H9 (cell line): ENCODE measurements at regions not wholly inside any gene's neighbourhood (a gene's known extent, or its start where the extent isn't known, plus 50 kb on each side); places are given as distances from the start of the nearest gene placed in this dataset.

Source experiments
- DNase-seq: peaks from one replicate; pipeline ENCODE4 v3.0.0-alpha.2; 2017
- H2AFZ ChIP-seq: one replicate; pipeline ENCODE4 v1.6.1; 2013; ENCODE audit warnings: mild to moderate bottlenecking, low read length, control low read depth, moderate library complexity
- H2AK5ac ChIP-seq: 2 replicates; pipeline ENCODE4 v1.6.1; 2013; ENCODE audit warnings: low read length, control low read depth, mixed read lengths; ENCODE audit not compliant: insufficient read length
- H2BK120ac ChIP-seq: one replicate; pipeline ENCODE4 v1.6.1; 2013; ENCODE audit warnings: low read depth, mild to moderate bottlenecking, low read length, control low read depth, inconsistent platforms; ENCODE audit not compliant: poor library complexity, severe bottlenecking
- H2BK12ac ChIP-seq: 2 replicates; pipeline ENCODE4 v1.6.1; 2013; ENCODE audit warnings: low read length, control low read depth, mixed read lengths, low read depth; ENCODE audit not compliant: insufficient read length
- H2BK15ac ChIP-seq: 2 replicates; pipeline ENCODE4 v1.6.1; 2013; ENCODE audit warnings: low read depth, low read length, control low read depth
- H2BK20ac ChIP-seq: one replicate; pipeline ENCODE4 v1.6.1; 2013; ENCODE audit warnings: low read depth, mild to moderate bottlenecking, low read length, control low read depth, inconsistent platforms; ENCODE audit not compliant: poor library complexity, severe bottlenecking
- H2BK5ac ChIP-seq: 2 replicates; pipeline ENCODE4 v1.6.1; 2013; ENCODE audit warnings: low read length, control low read depth, mixed read lengths; ENCODE audit not compliant: insufficient read length
- H3K14ac ChIP-seq: 2 replicates; pipeline ENCODE4 v1.6.1; 2013; ENCODE audit warnings: low read length, control low read depth; ENCODE audit not compliant: insufficient read depth
- H3K18ac ChIP-seq: 2 replicates; pipeline ENCODE4 v1.6.1; 2013; ENCODE audit warnings: low read depth, mild to moderate bottlenecking, mixed read lengths, low read length, control low read depth; ENCODE audit not compliant: insufficient read length
- H3K23ac ChIP-seq: 2 replicates; pipeline ENCODE4 v1.6.1; 2013; ENCODE audit warnings: low read length, control low read depth, mixed read lengths, low read depth; ENCODE audit not compliant: insufficient read length
- H3K23me2 ChIP-seq: 2 replicates; pipeline ENCODE4 v1.6.1; 2013; ENCODE audit warnings: low read depth, mild to moderate bottlenecking, mixed read lengths, low read length, control low read depth; ENCODE audit not compliant: insufficient read length, poor library complexity, severe bottlenecking
- H3K27ac ChIP-seq: 2 replicates; pipeline ENCODE4 v1.5.1; 2013; ENCODE audit warnings: low read length, control low read depth, mixed read lengths, low read depth; ENCODE audit not compliant: insufficient read length
- H3K27me3 ChIP-seq: 2 replicates; pipeline ENCODE4 v1.6.1; 2013; ENCODE audit warnings: low read length, control low read depth, inconsistent platforms; ENCODE audit not compliant: insufficient read depth
- H3K4ac ChIP-seq: 2 replicates; pipeline ENCODE4 v1.6.1; 2013; ENCODE audit warnings: low read depth, mild to moderate bottlenecking, control low read depth, inconsistent platforms, low read length, moderate library complexity
- H3K4me1 ChIP-seq: 2 replicates; pipeline ENCODE4 v1.6.1; 2013; ENCODE audit warnings: low read length, control low read depth, inconsistent platforms; ENCODE audit not compliant: insufficient read depth
- H3K4me2 ChIP-seq: 2 replicates; pipeline ENCODE4 v1.6.1; 2013; ENCODE audit warnings: low read length, control low read depth, mixed read lengths; ENCODE audit not compliant: insufficient read length, insufficient read depth
- H3K56ac ChIP-seq: 2 replicates; pipeline ENCODE4 v1.6.1; 2013; ENCODE audit warnings: low read depth, mild to moderate bottlenecking, mixed read lengths, low read length, control low read depth; ENCODE audit not compliant: insufficient read length
- H3K79me1 ChIP-seq: 2 replicates; pipeline ENCODE4 v1.6.1; 2013; ENCODE audit warnings: low read depth, mild to moderate bottlenecking, moderate library complexity, low read length, control low read depth, inconsistent platforms; ENCODE audit not compliant: insufficient read depth, poor library complexity, severe bottlenecking
- H3K79me2 ChIP-seq: 2 replicates; pipeline ENCODE4 v1.6.1; 2013; ENCODE audit warnings: low read length, control low read depth, inconsistent platforms; ENCODE audit not compliant: insufficient read depth
- H3K9ac ChIP-seq: 2 replicates; pipeline ENCODE4 v1.6.1; 2013; ENCODE audit warnings: low read length, control low read depth, mixed read lengths; ENCODE audit not compliant: insufficient read length; ENCODE audit errors: extremely low read depth
- H3K9me3 ChIP-seq: one replicate; pipeline ENCODE4 v1.6.1; 2013; ENCODE audit warnings: low read depth, low read length, inconsistent platforms; ENCODE audit not compliant: control insufficient read depth
- H3T11ph ChIP-seq: one replicate; pipeline ENCODE4 v1.6.1; 2013; ENCODE audit warnings: mild to moderate bottlenecking, low read length, control low read depth, inconsistent platforms
- H4K20me1 ChIP-seq: one replicate; pipeline ENCODE4 v1.6.1; 2013; ENCODE audit not compliant: control insufficient read depth, insufficient read length, insufficient read depth
- H4K5ac ChIP-seq: 2 replicates; pipeline ENCODE4 v1.6.1; 2013; ENCODE audit warnings: low read depth, mild to moderate bottlenecking, mixed read lengths, low read length, control low read depth; ENCODE audit not compliant: insufficient read length
- H4K8ac ChIP-seq: replicated peaks from 2 replicates; pipeline ENCODE4 v1.6.1; 2013; ENCODE audit warnings: low read length, control low read depth, mixed read lengths, low read depth; ENCODE audit not compliant: insufficient read length
- H4K91ac ChIP-seq: 2 replicates; pipeline ENCODE4 v1.6.1; 2013; ENCODE audit warnings: low read depth, mild to moderate bottlenecking, moderate library complexity, mixed read lengths, low read length, control low read depth; ENCODE audit not compliant: insufficient read length
- H3K27ac Mint-ChIP-seq, 3 experiments: 2 replicates in 2 of 3; 3 replicates in 1 of 3; pipeline ENCODE4 v1.8.0; 2020 to 2021; ENCODE audit warnings: mixed read lengths in 3 of 3, mild to moderate bottlenecking in 1 of 3, moderate library complexity in 1 of 3
- H3K27me3 Mint-ChIP-seq: 2 replicates; pipeline ENCODE4 v1.8.0; 2021; ENCODE audit warnings: low read depth, mild to moderate bottlenecking, moderate library complexity, mixed read lengths
- H3K36me3 Mint-ChIP-seq, 3 experiments: 2 replicates in 2 of 3; 3 replicates in 1 of 3; pipeline ENCODE4 v1.8.0; 2020 to 2021; ENCODE audit warnings: low read depth in 3 of 3, mixed read lengths in 3 of 3; ENCODE audit not compliant: insufficient read depth in 1 of 3
- H3K4me1 Mint-ChIP-seq, 2 experiments: 2 replicates each; pipeline ENCODE4 v1.8.0; 2020; ENCODE audit warnings: mixed read lengths in 2 of 2
- H3K4me3 Mint-ChIP-seq, 2 experiments: 2 replicates in 1 of 2; 3 replicates in 1 of 2; pipeline ENCODE4 v1.8.0; 2020 to 2021; ENCODE audit warnings: mild to moderate bottlenecking in 2 of 2, mixed read lengths in 2 of 2, moderate library complexity in 1 of 2
- H3K9me3 Mint-ChIP-seq, 2 experiments: 2 replicates in 1 of 2; 3 replicates in 1 of 2; pipeline ENCODE4 v1.8.0; 2020; ENCODE audit warnings: mild to moderate bottlenecking in 2 of 2, mixed read lengths in 2 of 2, moderate library complexity in 1 of 2
- WGBS: extraction: QIAGEN DNeasy Blood & Tissue Kit; methylation state at CpG from one replicate; pipeline ENCODE4 v1.1.7; 2013; ENCODE audit warnings: missing lambda C conversion rate, low lambda C conversion rate, mixed read lengths; ENCODE audit not compliant: insufficient read length; ENCODE audit errors: extremely low coverage; 5-methylcytosine and 5-hydroxymethylcytosine counted together
- TF ChIP-seq, protein P1 (sequence below): fragments of 200-600 bp; sonication (generic); conservative IDR thresholded peaks from 3 replicates; pipeline ENCODE4 v1.8.0; 2021; ENCODE audit warnings: antibody characterized with exemption, mild to moderate bottlenecking

DNA sequence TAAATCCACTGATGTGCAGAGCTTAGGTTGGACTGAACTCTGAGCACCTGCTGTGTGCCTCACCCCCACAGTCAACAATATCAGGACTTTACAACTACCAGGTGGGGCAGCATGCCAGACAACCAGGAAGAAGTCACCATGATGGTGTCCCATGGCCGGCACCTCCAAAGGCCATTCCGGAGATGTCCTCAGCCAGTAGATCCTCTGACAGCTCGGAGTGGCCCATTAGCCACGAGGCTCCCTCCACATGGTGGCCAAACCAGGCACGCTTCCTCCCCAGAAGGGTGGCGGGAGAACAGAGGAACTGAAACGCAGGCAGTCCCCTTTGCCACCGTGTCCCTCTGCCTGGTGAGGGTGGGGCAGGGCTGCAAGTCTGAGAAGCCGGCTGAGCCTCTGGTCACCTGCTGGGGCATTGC is 390.0 kb downstream of the TNS3 start:
- no peak overlapping the region for H3T11ph ChIP-seq
- no peaks in the 10 kb centered on the region for H3K4me1 ChIP-seq
- H2AFZ ChIP-seq = no peak overlapping the region
- no peak overlapping the region for H4K8ac ChIP-seq
- no peaks in the 10 kb centered on the region for H3K36me3 Mint-ChIP-seq
- no peak overlapping the region for H4K5ac ChIP-seq
- H3K9ac ChIP-seq = no peak overlapping the region
- DNase-seq = no peak
- no peaks in the 10 kb centered on the region for H3K9me3 Mint-ChIP-seq
- H2AK5ac ChIP-seq = no peak overlapping the region
- H3K4ac ChIP-seq = no peak overlapping the region
- H3K23me2 ChIP-seq = no peaks in the 10 kb centered on the region
- no peak overlapping the region for H3K18ac ChIP-seq
- no peak overlapping the region for H2BK5ac ChIP-seq
- no peaks in the 10 kb centered on the region for H3K9me3 ChIP-seq
- H3K27ac Mint-ChIP-seq = peak overlapping the region in 1 of 3 experiments; percentile 49; a peak in 1 of 7 replicates
- H2BK12ac ChIP-seq = no peak overlapping the region
- no peak overlapping the region for H2BK20ac ChIP-seq
- H3K79me2 ChIP-seq = no peaks in the 10 kb centered on the region
- no peaks in the 10 kb centered on the region for H3K79me1 ChIP-seq
- no peak overlapping the region for H4K91ac ChIP-seq
- peaks cover 8 to 10% of the 10 kb centered on the region in 2 experiments for H3K4me1 Mint-ChIP-seq
- no peak overlapping the region for H3K23ac ChIP-seq
- TF ChIP-seq, protein P1, sequence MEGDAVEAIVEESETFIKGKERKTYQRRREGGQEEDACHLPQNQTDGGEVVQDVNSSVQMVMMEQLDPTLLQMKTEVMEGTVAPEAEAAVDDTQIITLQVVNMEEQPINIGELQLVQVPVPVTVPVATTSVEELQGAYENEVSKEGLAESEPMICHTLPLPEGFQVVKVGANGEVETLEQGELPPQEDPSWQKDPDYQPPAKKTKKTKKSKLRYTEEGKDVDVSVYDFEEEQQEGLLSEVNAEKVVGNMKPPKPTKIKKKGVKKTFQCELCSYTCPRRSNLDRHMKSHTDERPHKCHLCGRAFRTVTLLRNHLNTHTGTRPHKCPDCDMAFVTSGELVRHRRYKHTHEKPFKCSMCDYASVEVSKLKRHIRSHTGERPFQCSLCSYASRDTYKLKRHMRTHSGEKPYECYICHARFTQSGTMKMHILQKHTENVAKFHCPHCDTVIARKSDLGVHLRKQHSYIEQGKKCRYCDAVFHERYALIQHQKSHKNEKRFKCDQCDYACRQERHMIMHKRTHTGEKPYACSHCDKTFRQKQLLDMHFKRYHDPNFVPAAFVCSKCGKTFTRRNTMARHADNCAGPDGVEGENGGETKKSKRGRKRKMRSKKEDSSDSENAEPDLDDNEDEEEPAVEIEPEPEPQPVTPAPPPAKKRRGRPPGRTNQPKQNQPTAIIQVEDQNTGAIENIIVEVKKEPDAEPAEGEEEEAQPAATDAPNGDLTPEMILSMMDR = no peak
- no peak overlapping the region for H3K56ac ChIP-seq
- no peak overlapping the region for H3K27ac ChIP-seq
- peaks cover 11% of the 10 kb centered on the region for H3K27me3 Mint-ChIP-seq
- no peak overlapping the region for H3K4me2 ChIP-seq
- no peaks in the 10 kb centered on the region for H3K27me3 ChIP-seq
- no peak overlapping the region for H3K14ac ChIP-seq
- no peaks in the 10 kb centered on the region for H4K20me1 ChIP-seq
- H2BK120ac ChIP-seq = no peak overlapping the region
- no CpG with 5 or more reads among the region's 9 CpGs for WGBS
- no peak overlapping the region for H2BK15ac ChIP-seq
- no peak overlapping the region for H3K4me3 Mint-ChIP-seq
